GM10266 (cell line): ENCODE measurements at regions not wholly inside any gene's neighbourhood (a gene's known extent, or its start where the extent isn't known, plus 50 kb on each side); places are given as distances from the start of the nearest gene placed in this dataset.

ENCODE experiments used
- DNase-seq: peaks from one replicate; pipeline ENCODE4 v3.0.0; 2012; ENCODE audit errors: extremely low spot score
- TF ChIP-seq, protein P1 (sequence below): IDR thresholded peaks from 2 replicates; pipeline ENCODE4 v1.5.1; 2012; ENCODE audit warnings: mild to moderate bottlenecking, low read depth; ENCODE audit not compliant: control insufficient read depth, insufficient read depth; ENCODE audit errors: missing control alignments

DNA sequence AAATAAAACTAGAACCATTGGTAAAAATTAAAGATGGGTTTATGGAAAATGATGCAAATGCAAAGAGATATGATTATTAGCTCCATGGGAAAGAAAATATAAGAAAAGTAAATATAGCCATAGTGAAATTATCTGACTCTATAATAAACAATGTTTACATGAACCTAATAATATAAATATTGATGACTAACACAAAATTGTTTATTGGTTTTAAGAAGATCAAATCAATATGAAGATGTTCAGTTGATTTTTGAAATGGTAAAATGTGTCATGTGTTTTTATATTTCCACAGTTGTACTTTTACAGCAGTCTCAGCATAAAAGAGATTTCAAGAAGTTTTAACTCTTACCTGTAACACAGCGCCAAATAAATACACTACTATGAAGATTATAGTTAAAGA is 114.0 kb downstream of the SLC41A2 start:
- TF ChIP-seq, protein P1, sequence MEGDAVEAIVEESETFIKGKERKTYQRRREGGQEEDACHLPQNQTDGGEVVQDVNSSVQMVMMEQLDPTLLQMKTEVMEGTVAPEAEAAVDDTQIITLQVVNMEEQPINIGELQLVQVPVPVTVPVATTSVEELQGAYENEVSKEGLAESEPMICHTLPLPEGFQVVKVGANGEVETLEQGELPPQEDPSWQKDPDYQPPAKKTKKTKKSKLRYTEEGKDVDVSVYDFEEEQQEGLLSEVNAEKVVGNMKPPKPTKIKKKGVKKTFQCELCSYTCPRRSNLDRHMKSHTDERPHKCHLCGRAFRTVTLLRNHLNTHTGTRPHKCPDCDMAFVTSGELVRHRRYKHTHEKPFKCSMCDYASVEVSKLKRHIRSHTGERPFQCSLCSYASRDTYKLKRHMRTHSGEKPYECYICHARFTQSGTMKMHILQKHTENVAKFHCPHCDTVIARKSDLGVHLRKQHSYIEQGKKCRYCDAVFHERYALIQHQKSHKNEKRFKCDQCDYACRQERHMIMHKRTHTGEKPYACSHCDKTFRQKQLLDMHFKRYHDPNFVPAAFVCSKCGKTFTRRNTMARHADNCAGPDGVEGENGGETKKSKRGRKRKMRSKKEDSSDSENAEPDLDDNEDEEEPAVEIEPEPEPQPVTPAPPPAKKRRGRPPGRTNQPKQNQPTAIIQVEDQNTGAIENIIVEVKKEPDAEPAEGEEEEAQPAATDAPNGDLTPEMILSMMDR: no peak
- no peak for DNase-seq

DNA sequence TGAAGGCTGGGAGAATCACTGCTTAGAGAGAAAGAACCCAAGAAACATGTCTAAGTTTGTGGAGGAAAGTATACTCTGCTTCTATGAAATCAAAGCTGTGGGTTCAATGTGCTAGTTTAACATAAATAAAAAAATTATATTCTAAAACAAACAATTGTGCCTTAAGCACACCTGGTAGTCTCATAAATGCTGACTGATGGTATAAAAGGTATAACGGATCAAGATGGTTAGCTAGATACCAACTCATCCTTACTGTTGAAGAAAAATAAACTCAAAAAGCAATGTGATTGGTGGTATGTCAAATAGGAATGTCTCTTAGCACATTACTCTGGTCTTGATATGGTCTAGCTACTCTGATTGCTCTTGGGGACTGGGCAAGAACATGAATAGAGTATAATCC is 117.8 kb downstream of the SLC41A2 start:
- TF ChIP-seq, protein P1: no peak
- DNase-seq: no peak

DNA sequence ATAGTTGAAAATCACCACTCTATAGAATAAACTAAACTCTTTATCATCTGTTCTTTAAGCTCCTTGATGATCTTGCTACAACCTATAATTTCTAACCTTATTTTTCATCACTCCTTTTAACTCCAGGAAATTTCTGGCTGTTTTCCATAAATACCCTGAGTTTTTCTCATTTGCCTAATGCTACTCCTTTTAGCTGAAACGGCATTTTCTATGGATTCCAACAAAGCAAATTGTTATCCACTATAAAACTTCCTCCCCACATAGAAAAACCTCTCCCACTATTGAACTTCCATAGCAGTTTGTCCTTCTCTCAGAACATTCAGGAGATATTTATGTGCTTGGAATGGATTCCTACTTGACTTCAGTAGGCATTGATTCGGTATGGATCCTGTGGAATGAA is 122.8 kb downstream of the SLC41A2 start:
- DNase-seq: no peak
- TF ChIP-seq, protein P1: no peak

DNA sequence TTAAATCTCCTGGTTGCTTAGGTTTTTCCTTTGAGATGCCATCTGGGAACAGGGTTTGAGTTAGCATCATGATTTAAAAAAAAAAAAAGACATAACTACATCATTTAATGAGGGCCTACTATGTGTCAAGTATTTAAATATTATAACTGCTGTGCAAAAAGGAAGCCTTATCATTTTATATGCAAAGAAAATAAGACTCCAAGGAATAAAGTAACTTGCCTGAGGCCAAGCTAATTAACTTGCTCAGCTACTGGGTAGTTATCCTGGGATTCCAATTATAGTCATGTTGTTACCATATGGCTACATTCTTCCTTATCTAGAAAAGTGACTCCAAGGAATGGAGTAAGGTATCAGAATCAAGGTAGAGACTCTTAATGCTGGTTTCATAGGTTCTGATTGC is 123.5 kb downstream of the SLC41A2 start:
- TF ChIP-seq, protein P1: no peak
- DNase-seq: no peak

DNA sequence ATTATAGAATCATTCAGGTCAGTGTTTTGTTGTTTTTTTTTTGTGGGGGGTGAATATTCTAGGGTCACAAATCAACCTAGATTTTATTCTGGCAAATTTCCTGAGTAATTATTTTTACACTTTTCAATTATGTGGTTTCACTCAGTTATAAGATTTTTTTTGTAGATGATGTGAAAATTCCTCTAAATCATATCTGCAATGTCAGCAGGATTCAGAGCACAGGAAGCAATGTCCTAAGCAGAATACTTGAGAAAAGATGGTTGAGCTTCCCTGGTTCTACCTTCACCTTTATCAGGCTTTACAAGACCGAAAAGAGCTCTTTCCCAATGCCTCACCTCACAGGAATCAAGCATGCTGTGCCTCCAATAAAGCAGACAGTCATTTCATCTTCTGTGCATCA is 124.3 kb downstream of the SLC41A2 start:
- TF ChIP-seq, protein P1: no peak
- no peak for DNase-seq

DNA sequence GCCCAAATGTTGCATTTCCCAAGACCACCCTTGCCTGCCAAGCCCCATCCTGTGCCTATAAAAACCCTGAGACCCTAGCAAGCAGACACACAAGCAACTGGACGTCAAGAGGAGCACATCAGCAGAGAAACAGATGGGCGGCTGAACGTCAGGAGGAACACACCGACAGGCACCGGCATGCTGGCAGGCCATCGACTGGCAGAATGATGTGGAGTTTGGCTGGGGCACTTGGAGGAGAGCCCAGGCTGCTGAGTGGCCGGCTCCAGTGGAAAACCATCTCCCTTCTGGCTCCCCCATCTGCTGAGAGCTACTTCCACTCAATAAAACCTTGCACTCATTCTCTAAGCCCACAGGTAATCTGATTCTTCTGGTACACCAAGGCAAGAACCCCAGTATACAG is 130.1 kb downstream of the SLC41A2 start:
- TF ChIP-seq, protein P1: no peak
- no peak for DNase-seq

DNA sequence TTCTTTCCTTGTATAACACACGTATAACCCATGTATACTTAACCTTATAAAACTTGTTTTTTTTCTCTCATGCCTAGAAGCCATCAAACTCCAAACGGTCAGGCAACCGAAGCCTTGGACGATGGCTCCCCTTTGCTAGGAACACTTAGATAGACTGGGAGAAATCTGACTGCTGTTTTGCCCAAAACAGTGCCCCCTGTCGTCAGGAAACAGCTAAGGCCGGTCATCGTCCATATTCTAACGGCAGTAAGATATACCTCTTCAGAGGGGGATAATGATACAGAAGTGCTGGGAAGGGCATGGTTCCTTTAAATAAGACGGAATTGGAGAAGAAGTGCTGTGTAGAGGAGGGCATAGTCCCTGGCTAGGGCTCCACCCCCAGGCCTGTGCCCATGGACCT is 130.5 kb downstream of the SLC41A2 start:
- no peak for DNase-seq
- TF ChIP-seq, protein P1: no peak
